SK-N-SH treated with all-trans-retinoic acid at 6 μM for 48 hours (cell line): ENCODE measurements at regions not wholly inside any gene's neighbourhood (a gene's known extent, or its start where the extent isn't known, plus 50 kb on each side); places are given as distances from the start of the nearest gene placed in this dataset.

ENCODE experiments used
- ATAC-seq: fragments of 200-7000 bp; cut with Tn5 transposase; 3 replicates; pipeline ENCODE4 v1.9.1; 2020; ENCODE audit warnings: mild to moderate bottlenecking, moderate library complexity
- ARNTL ChIP-seq: fragments of 450-650 bp; formaldehyde crosslinking; IDR thresholded peaks from 2 replicates; pipeline ENCODE4 v1.5.0; 2020; ENCODE audit warnings: low read depth, mild to moderate bottlenecking, moderate library complexity, borderline replicate concordance
- CSDC2 ChIP-seq: fragments of 250-450 bp; sonication (Bioruptor Pico); IDR thresholded peaks from 2 replicates; pipeline ENCODE4 v1.5.0; 2020; ENCODE audit warnings: mild to moderate bottlenecking, moderate library complexity
- ESRRG ChIP-seq: fragments of 250-450 bp; sonication (Bioruptor Pico); IDR thresholded peaks from 2 replicates; pipeline ENCODE4 v1.6.1; 2021; ENCODE audit warnings: mild to moderate bottlenecking
- GLIS3 ChIP-seq: fragments of 250-450 bp; sonication (Bioruptor Pico); IDR thresholded peaks from 2 replicates; pipeline ENCODE4 v1.5.0; 2020; ENCODE audit warnings: mild to moderate bottlenecking, moderate library complexity
- ISL1 ChIP-seq: fragments of 250-450 bp; sonication (Bioruptor Pico); IDR thresholded peaks from 2 replicates; pipeline ENCODE4 v2.1.2; 2022; ENCODE audit warnings: mild to moderate bottlenecking, moderate library complexity
- OSR1 ChIP-seq: fragments of 250-450 bp; sonication (Bioruptor Pico); IDR thresholded peaks from 2 replicates; pipeline ENCODE4 v1.8.0; 2022; ENCODE audit warnings: moderate library complexity, mild to moderate bottlenecking, inconsistent platforms
- PPARA ChIP-seq: fragments of 250-450 bp; sonication (Bioruptor Pico); IDR thresholded peaks from 2 replicates; pipeline ENCODE4 v1.5.0; 2020; ENCODE audit warnings: mild to moderate bottlenecking, borderline replicate concordance
- SNAI2 ChIP-seq: fragments of 250-450 bp; sonication (Bioruptor Pico); IDR thresholded peaks from 2 replicates; pipeline ENCODE4 v1.5.0; 2020; ENCODE audit warnings: mild to moderate bottlenecking, moderate library complexity
- TOX ChIP-seq: fragments of 250-450 bp; sonication (Bioruptor Pico); IDR thresholded peaks from 2 replicates; pipeline ENCODE4 v1.8.0; 2021; ENCODE audit warnings: mild to moderate bottlenecking, moderate library complexity, borderline replicate concordance
- ZC3H10 ChIP-seq: fragments of 250-450 bp; sonication (Bioruptor Pico); IDR thresholded peaks from 2 replicates; pipeline ENCODE4 v1.5.1; 2021; ENCODE audit warnings: mild to moderate bottlenecking, moderate library complexity
- ZFP3 ChIP-seq: fragments of 250-450 bp; sonication (Bioruptor Pico); IDR thresholded peaks from 2 replicates; pipeline ENCODE4 v1.5.0; 2020; ENCODE audit warnings: mild to moderate bottlenecking, moderate library complexity
- ZFP30 ChIP-seq: fragments of 450-650 bp; formaldehyde crosslinking; IDR thresholded peaks from 2 replicates; pipeline ENCODE4 v1.5.0; 2022; ENCODE audit warnings: mild to moderate bottlenecking, moderate library complexity
- ZNF565 ChIP-seq: fragments of 450-650 bp; formaldehyde crosslinking; conservative IDR thresholded peaks from 2 replicates; pipeline ENCODE4 v1.5.0; 2020; ENCODE audit warnings: low read depth, mild to moderate bottlenecking, moderate library complexity
- ZNF70 ChIP-seq: fragments of 450-650 bp; formaldehyde crosslinking; IDR thresholded peaks from 2 replicates; pipeline ENCODE4 v1.5.0; 2020; ENCODE audit warnings: mild to moderate bottlenecking, moderate library complexity
- ZNF8 ChIP-seq: fragments of 450-650 bp; formaldehyde crosslinking; IDR thresholded peaks from 2 replicates; pipeline ENCODE4 v1.5.0; 2020; ENCODE audit warnings: mild to moderate bottlenecking, moderate library complexity
- TF ChIP-seq, protein P1 (sequence below): fragments of 250-450 bp; sonication (Bioruptor Pico); IDR thresholded peaks from 2 replicates; pipeline ENCODE4 v1.5.0; 2020; ENCODE audit warnings: mild to moderate bottlenecking, moderate library complexity
- TF ChIP-seq, protein P2 (sequence below): fragments of 250-450 bp; sonication (Bioruptor Pico); IDR thresholded peaks from 2 replicates; pipeline ENCODE4 v1.5.1; 2020; ENCODE audit warnings: low read depth, mild to moderate bottlenecking, moderate library complexity
- TF ChIP-seq, protein P3 (sequence below): fragments of 250-450 bp; sonication (Bioruptor Pico); IDR thresholded peaks from 2 replicates; pipeline ENCODE4 v1.8.0; 2021; ENCODE audit warnings: low read depth, mild to moderate bottlenecking, moderate library complexity, borderline replicate concordance
- TF ChIP-seq, protein P4 (sequence below): fragments of 250-450 bp; sonication (Bioruptor Pico); IDR thresholded peaks from 2 replicates; pipeline ENCODE4 v1.5.1; 2021; ENCODE audit warnings: mild to moderate bottlenecking, moderate library complexity

DNA sequence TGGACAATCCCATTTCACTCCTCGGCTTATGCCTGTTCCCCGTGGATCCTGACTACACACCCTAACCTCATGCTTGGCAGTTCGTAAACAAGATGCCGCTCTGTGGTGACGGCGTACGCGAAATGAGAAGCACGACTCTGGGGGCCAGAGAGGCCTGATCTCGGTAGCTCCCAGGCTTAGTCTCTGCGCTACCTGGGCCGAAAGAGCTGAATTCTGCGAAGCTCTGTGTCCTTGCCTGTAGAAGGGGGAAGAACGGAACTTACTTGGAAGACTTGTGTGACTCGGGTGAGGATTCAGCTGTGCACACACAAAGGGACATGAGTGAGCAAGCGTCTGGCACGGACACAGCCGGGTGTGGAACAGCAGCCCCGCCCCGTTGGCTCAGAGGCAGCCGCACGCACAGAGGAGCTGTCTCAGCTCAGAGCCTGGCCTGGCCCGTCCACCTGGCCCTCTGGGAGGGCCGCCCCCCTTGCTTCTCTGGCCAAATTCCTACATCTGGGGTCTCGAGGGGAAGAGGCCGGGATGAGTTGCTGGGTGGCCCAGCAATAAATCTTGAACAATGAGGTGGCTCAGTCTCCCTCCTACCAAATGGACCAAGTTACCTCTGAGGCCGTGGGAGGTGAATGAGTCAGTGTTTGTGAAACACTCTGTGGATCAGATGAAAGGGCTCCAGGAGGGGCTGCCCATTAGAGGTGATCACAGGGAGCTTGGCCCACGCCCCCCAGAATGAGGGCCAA lies 83.8 kb downstream of the PDGFA start:
- ATAC-seq = no peak
- TF ChIP-seq ZFP30 = no peak

DNA sequence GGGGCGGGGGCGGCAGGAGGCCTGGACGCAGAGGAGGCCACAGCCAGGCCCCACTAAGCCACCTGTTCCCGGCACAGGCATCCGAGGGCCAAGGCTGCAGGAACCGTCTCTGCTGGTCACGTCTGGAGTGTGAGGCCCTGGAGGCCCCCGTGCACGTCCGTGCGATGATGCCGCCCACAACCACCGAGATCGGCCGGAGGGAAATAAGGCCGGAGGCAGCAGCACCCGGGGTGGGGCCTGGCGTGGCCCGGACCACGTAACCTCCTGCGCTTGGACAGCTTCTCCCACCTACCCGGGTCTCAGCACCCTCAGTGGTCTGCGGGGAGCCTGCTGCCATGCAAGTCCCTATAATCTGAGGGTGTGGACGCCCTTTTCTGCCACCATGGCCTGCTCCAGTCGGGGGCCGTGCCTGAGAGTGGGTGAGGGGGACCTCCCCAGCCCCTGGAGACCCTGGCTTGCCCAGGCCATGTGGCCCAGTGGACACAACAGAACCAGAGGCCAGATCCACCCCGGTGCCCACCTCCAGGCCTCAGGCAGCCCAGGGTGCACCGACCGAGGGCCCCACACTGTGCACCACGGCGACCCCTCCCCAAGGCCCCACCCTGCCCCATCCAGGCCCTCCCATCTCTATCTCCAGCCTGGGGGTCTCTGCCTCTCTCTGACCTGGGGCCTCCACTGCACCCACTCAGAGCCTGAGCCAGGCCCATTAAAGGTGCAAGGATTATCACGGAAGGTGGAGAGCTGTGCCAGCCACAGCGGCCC lies 83.1 kb downstream of the PDGFA start:
- TF ChIP-seq, protein P1, sequence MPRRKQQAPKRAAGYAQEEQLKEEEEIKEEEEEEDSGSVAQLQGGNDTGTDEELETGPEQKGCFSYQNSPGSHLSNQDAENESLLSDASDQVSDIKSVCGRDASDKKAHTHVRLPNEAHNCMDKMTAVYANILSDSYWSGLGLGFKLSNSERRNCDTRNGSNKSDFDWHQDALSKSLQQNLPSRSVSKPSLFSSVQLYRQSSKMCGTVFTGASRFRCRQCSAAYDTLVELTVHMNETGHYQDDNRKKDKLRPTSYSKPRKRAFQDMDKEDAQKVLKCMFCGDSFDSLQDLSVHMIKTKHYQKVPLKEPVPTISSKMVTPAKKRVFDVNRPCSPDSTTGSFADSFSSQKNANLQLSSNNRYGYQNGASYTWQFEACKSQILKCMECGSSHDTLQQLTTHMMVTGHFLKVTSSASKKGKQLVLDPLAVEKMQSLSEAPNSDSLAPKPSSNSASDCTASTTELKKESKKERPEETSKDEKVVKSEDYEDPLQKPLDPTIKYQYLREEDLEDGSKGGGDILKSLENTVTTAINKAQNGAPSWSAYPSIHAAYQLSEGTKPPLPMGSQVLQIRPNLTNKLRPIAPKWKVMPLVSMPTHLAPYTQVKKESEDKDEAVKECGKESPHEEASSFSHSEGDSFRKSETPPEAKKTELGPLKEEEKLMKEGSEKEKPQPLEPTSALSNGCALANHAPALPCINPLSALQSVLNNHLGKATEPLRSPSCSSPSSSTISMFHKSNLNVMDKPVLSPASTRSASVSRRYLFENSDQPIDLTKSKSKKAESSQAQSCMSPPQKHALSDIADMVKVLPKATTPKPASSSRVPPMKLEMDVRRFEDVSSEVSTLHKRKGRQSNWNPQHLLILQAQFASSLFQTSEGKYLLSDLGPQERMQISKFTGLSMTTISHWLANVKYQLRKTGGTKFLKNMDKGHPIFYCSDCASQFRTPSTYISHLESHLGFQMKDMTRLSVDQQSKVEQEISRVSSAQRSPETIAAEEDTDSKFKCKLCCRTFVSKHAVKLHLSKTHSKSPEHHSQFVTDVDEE (CRISPR knock-in tag) = no peak
- TF ChIP-seq, protein P2, sequence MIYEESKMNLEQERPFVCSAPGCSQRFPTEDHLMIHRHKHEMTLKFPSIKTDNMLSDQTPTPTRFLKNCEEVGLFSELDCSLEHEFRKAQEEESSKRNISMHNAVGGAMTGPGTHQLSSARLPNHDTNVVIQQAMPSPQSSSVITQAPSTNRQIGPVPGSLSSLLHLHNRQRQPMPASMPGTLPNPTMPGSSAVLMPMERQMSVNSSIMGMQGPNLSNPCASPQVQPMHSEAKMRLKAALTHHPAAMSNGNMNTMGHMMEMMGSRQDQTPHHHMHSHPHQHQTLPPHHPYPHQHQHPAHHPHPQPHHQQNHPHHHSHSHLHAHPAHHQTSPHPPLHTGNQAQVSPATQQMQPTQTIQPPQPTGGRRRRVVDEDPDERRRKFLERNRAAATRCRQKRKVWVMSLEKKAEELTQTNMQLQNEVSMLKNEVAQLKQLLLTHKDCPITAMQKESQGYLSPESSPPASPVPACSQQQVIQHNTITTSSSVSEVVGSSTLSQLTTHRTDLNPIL (CRISPR knock-in tag) = no peak
- no peak for TF ChIP-seq ZC3H10 (CRISPR knock-in tag)
- TF ChIP-seq CSDC2 (CRISPR knock-in tag) = no peak
- TF ChIP-seq GLIS3 (CRISPR knock-in tag) = no peak
- TF ChIP-seq SNAI2 (CRISPR knock-in tag) = no peak
- no peak for TF ChIP-seq TOX
- TF ChIP-seq, protein P3, sequence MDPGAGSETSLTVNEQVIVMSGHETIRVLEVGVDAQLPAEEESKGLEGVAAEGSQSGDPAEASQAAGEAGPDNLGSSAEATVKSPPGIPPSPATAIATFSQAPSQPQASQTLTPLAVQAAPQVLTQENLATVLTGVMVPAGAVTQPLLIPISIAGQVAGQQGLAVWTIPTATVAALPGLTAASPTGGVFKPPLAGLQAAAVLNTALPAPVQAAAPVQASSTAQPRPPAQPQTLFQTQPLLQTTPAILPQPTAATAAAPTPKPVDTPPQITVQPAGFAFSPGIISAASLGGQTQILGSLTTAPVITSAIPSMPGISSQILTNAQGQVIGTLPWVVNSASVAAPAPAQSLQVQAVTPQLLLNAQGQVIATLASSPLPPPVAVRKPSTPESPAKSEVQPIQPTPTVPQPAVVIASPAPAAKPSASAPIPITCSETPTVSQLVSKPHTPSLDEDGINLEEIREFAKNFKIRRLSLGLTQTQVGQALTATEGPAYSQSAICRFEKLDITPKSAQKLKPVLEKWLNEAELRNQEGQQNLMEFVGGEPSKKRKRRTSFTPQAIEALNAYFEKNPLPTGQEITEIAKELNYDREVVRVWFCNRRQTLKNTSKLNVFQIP (CRISPR knock-in tag) = no peak
- TF ChIP-seq, protein P4, sequence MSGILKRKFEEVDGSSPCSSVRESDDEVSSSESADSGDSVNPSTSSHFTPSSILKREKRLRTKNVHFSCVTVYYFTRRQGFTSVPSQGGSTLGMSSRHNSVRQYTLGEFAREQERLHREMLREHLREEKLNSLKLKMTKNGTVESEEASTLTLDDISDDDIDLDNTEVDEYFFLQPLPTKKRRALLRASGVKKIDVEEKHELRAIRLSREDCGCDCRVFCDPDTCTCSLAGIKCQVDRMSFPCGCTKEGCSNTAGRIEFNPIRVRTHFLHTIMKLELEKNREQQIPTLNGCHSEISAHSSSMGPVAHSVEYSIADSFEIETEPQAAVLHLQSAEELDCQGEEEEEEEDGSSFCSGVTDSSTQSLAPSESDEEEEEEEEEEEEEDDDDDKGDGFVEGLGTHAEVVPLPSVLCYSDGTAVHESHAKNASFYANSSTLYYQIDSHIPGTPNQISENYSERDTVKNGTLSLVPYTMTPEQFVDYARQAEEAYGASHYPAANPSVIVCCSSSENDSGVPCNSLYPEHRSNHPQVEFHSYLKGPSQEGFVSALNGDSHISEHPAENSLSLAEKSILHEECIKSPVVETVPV (CRISPR knock-in tag) = no peak
- no peak for TF ChIP-seq ZFP3 (CRISPR knock-in tag)
- TF ChIP-seq OSR1 (CRISPR knock-in tag) = no peak
- TF ChIP-seq ESRRG = no peak
- TF ChIP-seq ZNF70 (CRISPR knock-in tag) = no peak
- no peak for TF ChIP-seq ZNF8 (CRISPR knock-in tag)
- no peak for TF ChIP-seq PPARA (CRISPR knock-in tag)
- TF ChIP-seq ZNF565 (CRISPR knock-in tag) = no peak
- no peak for TF ChIP-seq ISL1 (CRISPR knock-in tag)
- no peak for TF ChIP-seq ARNTL (CRISPR knock-in tag)
- ATAC-seq = no peak

DNA sequence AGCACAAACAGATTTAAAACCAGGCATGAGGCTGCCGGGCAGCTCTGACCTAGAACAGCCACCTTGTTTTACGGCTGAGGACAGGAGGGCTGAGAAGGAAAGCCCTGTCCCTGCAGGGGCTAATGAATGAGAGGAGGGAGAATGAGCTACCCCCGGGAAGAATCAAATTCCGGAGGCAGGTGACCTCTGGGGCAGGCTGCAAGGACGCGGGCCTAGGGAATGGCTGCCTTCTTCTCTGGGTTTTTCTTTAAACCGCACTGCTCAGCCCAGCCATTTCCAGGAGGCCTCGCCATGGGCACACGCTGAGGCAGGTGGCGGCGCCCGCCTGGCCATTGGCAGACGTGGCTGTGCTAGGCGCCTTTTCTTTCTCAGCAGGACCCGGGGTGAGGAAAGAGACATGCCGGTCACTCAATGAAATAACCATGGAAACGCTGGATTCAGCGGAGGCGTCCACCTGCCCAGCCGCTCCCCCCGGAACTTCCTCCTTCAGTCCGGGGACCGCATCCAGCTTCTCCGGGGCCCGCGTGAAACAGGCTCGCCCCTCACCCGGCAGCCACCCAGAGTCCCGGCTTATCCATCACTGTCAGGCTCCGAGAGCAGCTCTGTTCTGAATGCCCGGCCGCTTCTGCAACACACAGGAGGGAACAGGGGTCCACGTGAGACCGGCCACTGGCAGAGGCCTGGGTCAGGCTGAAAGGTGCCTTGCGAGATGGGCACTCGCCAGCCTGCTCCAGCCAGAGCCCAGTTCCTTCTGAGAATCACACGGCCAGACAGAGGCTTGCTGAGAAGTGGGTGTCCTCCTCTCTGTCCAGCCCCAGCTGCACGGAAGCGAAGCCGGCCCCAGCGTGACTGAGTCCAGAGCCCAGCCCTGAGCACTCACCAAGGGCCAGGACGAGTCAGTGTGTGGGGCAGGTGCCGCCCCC lies 82.1 kb downstream of the PDGFA start:
- TF ChIP-seq, protein P1 (CRISPR knock-in tag) = no peak
- TF ChIP-seq ZNF565 (CRISPR knock-in tag) (no peak), PPARA (CRISPR knock-in tag) (no peak), ESRRG (no peak), OSR1 (CRISPR knock-in tag) (no peak), ZNF70 (CRISPR knock-in tag) (no peak), CSDC2 (CRISPR knock-in tag) (no peak), GLIS3 (CRISPR knock-in tag) (no peak), ARNTL (CRISPR knock-in tag) (no peak), ISL1 (CRISPR knock-in tag) (no peak), SNAI2 (CRISPR knock-in tag) (no peak)
- TF ChIP-seq, protein P2 (CRISPR knock-in tag) = no peak
- TF ChIP-seq, protein P3 (CRISPR knock-in tag) = no peak
- peak; percentile 9; the same call in 1 of the 3 replicates for ATAC-seq
